LNCaP clone FGC (cell line): ENCODE measurements at regions not wholly inside any gene's neighbourhood (a gene's known extent, or its start where the extent isn't known, plus 50 kb on each side); places are given as distances from the start of the nearest gene placed in this dataset.
A peak's percentile ranks its signal among the peaks of the same experiment; 100 is the strongest.

Source experiments
- DNase-seq: peaks from one replicate; pipeline ENCODE4 v3.0.0-alpha.2; 2011; ENCODE audit warnings: low read depth
- H3K4me3 ChIP-seq: 2 replicates; pipeline ENCODE4 v1.5.1; 2011; ENCODE audit warnings: mild to moderate bottlenecking, low read depth, low read length, control low read depth
- TF ChIP-seq, protein P1 (sequence below): IDR thresholded peaks from 2 replicates; pipeline ENCODE4 v1.5.1; 2012; ENCODE audit warnings: mild to moderate bottlenecking; ENCODE audit not compliant: control insufficient read depth, insufficient read depth; ENCODE audit errors: extremely low read depth

- DNase-seq = peak; percentile 15
- H3K4me3 ChIP-seq = no peak overlapping the region
- TF ChIP-seq, protein P1, sequence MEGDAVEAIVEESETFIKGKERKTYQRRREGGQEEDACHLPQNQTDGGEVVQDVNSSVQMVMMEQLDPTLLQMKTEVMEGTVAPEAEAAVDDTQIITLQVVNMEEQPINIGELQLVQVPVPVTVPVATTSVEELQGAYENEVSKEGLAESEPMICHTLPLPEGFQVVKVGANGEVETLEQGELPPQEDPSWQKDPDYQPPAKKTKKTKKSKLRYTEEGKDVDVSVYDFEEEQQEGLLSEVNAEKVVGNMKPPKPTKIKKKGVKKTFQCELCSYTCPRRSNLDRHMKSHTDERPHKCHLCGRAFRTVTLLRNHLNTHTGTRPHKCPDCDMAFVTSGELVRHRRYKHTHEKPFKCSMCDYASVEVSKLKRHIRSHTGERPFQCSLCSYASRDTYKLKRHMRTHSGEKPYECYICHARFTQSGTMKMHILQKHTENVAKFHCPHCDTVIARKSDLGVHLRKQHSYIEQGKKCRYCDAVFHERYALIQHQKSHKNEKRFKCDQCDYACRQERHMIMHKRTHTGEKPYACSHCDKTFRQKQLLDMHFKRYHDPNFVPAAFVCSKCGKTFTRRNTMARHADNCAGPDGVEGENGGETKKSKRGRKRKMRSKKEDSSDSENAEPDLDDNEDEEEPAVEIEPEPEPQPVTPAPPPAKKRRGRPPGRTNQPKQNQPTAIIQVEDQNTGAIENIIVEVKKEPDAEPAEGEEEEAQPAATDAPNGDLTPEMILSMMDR = no peak
Observed at GRCh38 chr21:26637201-26637745, 64.2 kb upstream of the CYYR1 start.

GRCh38 chr21:26635681-26636080 lies 62.6 kb upstream of the CYYR1 start:
- no peak overlapping the region for H3K4me3 ChIP-seq
- no peak for DNase-seq
- TF ChIP-seq, protein P1 = no peak

- TF ChIP-seq, protein P1 = no peak
- no peak for DNase-seq
- no peak overlapping the region for H3K4me3 ChIP-seq
Observed at GRCh38 chr21:26632691-26633090, 59.6 kb upstream of the CYYR1 start.

DNA sequence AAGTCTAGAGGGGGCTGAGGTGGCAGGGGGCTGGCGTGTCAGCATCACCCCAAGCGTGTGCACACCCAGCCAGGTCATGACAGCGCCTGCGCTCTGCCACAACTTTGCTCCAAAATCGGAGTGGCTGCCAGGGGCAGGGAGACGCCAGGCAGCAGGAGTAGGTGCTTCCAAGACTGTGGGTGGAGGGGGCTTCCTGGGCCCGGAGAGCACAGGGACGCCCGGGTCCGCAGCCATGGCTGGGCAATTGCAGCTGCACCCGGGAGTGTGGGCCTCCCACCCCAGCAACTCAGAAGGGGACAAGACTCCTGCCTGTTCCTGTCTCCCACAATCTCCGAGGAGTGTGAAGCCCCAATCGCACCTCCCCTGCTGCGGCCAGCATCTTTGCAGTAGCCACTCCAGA lies 53.1 kb upstream of the CYYR1 start:
- DNase-seq = no peak
- TF ChIP-seq, protein P1 = no peak
- no peak overlapping the region for H3K4me3 ChIP-seq

- no peak overlapping the region for H3K4me3 ChIP-seq
- no peak for DNase-seq
- TF ChIP-seq, protein P1 = no peak
Observed at GRCh38 chr21:26624983-26625519, 52.0 kb upstream of the CYYR1 start.
